GM10266 (cell line): ENCODE measurements at regions not wholly inside any gene's neighbourhood (a gene's known extent, or its start where the extent isn't known, plus 50 kb on each side); places are given as distances from the start of the nearest gene placed in this dataset.

Source experiments
- DNase-seq: peaks from one replicate; pipeline ENCODE4 v3.0.0; 2012; ENCODE audit errors: extremely low spot score
- TF ChIP-seq, protein P1 (sequence below): IDR thresholded peaks from 2 replicates; pipeline ENCODE4 v1.5.1; 2012; ENCODE audit warnings: mild to moderate bottlenecking, low read depth; ENCODE audit not compliant: control insufficient read depth, insufficient read depth; ENCODE audit errors: missing control alignments

DNA sequence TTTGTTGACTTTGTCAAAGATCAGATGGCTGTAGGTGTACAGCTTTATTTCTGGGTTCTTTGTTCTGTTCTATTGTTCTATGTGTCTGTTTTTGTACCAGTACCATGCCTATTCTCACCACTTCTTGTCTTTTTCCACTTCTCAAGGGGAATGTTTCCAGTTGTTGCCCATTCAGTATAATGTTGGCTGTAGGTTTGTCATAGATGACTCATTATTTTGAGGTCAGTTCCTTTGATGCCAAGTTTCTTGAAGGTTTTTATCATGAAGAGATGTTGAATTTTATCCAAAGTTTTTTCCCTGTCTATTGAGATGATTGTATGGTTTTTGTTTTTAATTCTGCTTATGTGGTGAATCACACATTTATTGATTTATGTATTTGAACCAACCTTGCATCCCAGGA, 216.7 kb upstream of the RNF32 start:
- TF ChIP-seq, protein P1, sequence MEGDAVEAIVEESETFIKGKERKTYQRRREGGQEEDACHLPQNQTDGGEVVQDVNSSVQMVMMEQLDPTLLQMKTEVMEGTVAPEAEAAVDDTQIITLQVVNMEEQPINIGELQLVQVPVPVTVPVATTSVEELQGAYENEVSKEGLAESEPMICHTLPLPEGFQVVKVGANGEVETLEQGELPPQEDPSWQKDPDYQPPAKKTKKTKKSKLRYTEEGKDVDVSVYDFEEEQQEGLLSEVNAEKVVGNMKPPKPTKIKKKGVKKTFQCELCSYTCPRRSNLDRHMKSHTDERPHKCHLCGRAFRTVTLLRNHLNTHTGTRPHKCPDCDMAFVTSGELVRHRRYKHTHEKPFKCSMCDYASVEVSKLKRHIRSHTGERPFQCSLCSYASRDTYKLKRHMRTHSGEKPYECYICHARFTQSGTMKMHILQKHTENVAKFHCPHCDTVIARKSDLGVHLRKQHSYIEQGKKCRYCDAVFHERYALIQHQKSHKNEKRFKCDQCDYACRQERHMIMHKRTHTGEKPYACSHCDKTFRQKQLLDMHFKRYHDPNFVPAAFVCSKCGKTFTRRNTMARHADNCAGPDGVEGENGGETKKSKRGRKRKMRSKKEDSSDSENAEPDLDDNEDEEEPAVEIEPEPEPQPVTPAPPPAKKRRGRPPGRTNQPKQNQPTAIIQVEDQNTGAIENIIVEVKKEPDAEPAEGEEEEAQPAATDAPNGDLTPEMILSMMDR = no peak
- DNase-seq = no peak

DNA sequence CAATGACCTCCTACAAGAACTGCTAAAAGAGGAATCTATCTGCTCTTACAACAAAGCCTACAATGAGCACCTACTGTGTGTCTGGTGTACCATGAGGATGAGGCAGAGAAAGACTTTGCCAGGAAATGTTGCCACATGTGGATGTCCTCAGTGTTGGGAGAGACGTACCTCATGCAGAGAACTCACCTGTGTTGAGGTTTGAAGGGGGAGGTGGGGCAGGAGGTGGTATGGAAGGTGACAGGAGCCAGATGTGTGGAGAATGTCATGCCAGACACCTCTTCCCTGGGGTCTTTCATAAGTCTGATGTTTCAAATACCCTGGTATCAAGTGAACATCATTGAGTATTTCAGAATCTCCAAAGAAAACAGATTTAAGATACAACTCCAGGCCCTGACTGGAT, 220.1 kb upstream of the RNF32 start:
- no peak for DNase-seq
- TF ChIP-seq, protein P1 = no peak

DNA sequence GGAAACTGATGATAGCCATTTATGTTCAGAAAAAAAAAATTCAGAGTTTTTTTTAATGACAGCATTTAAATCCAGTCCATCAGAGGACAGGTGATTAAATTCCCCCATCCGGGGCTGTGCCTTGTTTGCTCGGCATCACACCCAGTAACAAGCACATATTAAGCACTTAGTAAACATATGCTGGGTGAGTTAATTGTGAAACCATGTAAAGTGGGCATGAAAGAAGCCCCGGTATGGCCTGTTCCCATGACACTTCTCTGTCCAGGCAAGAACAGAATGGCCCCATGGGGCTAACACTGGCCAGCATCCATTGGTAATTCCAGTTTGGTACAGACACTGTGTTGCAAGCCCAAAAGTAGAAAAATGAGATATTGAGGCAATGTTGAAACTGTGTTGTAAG, 220.8 kb upstream of the RNF32 start:
- TF ChIP-seq, protein P1 = no peak
- no peak for DNase-seq

DNA sequence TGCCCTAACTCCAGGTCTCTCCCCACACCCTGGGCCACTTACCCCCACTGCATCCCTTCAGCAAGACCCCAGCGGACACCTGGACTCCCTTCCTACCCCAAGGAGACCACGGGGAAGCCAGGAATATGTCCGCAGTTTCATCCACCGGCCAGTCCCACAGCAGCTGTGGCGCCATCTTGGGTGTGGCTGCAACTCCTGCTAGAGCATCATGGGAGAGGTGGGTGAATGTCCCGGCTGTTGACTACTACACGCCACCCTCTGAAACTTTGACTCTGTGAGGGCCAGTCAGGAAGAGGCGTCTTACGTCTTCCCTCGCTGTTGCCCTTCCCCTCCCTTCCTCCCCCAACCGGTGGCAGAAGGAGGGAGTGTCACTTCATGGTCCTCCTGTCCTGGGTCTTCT, 238.3 kb upstream of the RNF32 start:
- no peak for DNase-seq
- TF ChIP-seq, protein P1 = no peak

DNA sequence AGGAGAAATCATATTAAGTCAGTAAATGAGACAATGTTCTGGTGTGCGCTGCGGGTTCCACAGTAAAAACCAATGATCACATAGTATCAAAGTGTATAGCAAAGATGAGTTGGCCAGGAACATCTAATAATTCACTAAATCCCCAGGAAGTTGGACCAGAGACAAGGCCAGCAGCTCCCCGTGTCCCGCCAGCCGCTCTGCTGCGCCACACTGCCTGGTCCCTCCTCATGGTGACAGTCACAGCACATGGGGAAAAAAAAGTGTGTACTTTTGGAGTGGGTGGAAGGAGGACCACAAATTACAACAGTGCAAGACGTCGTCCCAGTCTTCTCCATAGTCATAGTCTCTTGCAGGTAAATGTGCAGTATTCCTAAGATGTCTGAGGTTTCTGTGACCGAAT, 239.0 kb upstream of the RNF32 start:
- TF ChIP-seq, protein P1 = no peak
- no peak for DNase-seq

DNA sequence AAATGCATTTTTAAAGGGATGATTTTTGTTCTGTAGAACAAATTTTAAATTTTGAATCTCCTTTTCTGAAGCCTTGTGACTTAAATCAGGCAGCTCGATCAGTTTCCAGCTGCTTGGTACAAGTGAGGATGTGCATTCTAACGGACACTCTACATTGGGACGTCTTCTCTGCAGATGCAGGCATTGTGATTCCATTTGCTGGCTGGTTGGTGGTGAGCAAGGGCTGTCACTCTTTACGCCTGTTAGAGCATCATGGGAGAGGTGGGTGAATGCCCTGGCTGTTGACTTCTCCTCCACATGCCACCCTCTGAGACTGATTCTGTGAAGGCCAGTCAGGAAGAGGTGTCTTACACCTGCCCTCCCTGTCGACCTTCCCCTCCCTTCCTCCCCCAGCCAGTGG, 240.5 kb upstream of the RNF32 start:
- TF ChIP-seq, protein P1 = no peak
- no peak for DNase-seq

DNA sequence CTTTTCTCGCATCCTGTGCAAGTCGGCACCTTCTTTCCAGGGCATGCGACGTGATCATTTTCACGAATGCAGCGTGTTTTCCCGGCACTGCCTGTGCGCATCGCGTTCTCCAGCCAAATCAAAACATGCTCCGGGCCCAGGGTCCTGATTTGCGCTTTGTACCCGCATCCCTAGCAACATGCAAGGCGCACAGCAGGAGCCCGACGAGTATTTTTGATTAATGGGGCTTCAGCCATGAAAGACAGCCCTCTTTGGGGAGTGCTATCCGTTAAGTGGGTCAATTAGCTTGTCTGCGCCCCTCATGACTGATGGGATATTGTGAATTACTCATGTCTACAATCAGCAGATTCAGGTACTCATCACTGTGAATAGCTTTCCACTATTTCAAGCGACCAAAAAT, 243.3 kb upstream of the RNF32 start:
- TF ChIP-seq, protein P1 = no peak
- DNase-seq = no peak
